Endothelial cell of umbilical vein (primary cell): ENCODE measurements at regions not wholly inside any gene's neighbourhood (a gene's known extent, or its start where the extent isn't known, plus 50 kb on each side); places are given as distances from the start of the nearest gene placed in this dataset.

Experiments
- BruUV-seq: library from RNA; stranded (reverse); fragments of 400-500 nt; replicated peaks from 2 replicates; lab custom pipeline; 2021; lab: Mats Ljungman, UMichigan
- CTCF ChIA-PET: fragments of 300-600, 350-600 bp; sonication (Branson Sonifier 250); formaldehyde crosslinking; loops from one replicate; lab custom pipeline; 2021; ENCODE audit warnings: antibody characterized with exemption, inconsistent platforms; lab: Charles Lee
- POLR2A ChIA-PET: fragments of 300-600, 350-600 bp; sonication (Branson Sonifier 250); formaldehyde crosslinking; loops from one replicate; lab custom pipeline; 2021; ENCODE audit warnings: antibody characterized with exemption, inconsistent platforms; lab: Charles Lee
- DNase-seq: peaks from one replicate; pipeline ENCODE4 v3.0.0-alpha.2; 2011; ENCODE audit warnings: low read depth, low spot score
- FAIRE-seq: peaks from 2 replicates; lab custom pipeline; 2011; peaks lifted over from hg19 to GRCh38; lab: Jason Lieb, UNC
- H2AFZ ChIP-seq: 2 replicates; pipeline ENCODE4 v1.6.0; 2012; ENCODE audit warnings: low read depth, low read length, control low read depth, inconsistent platforms
- H3K27ac ChIP-seq: 2 replicates; pipeline ENCODE4 v1.5.1; 2011; ENCODE audit warnings: low read depth, mild to moderate bottlenecking, control low read depth, low read length, moderate library complexity; ENCODE audit not compliant: insufficient read depth
- H3K27me3 ChIP-seq, 2 experiments: 2 replicates each; pipeline versions ENCODE4 v1.6.0 to v1.6.1; 2011; ENCODE audit warnings: low read length in 2 of 2, mixed read lengths in 1 of 2; ENCODE audit not compliant: control insufficient read depth in 2 of 2, insufficient read depth in 2 of 2
- H3K36me3 ChIP-seq, 2 experiments: 2 replicates in 1 of 2; 3 replicates in 1 of 2; pipeline ENCODE4 v1.5.1; 2011; ENCODE audit warnings: low read length in 2 of 2, mild to moderate bottlenecking in 1 of 2, moderate library complexity in 1 of 2; ENCODE audit not compliant: control insufficient read depth in 2 of 2, insufficient read depth in 2 of 2; ENCODE audit errors: extremely low read depth in 1 of 2
- H3K4me1 ChIP-seq: 3 replicates; pipeline ENCODE4 v1.5.1; 2011; ENCODE audit warnings: mild to moderate bottlenecking, low read length; ENCODE audit not compliant: control insufficient read depth, insufficient read depth; ENCODE audit errors: extremely low read depth
- H3K4me2 ChIP-seq: 2 replicates; pipeline ENCODE4 v1.6.1; 2011; ENCODE audit warnings: low read length, control low read depth, mixed read lengths; ENCODE audit not compliant: insufficient read depth
- H3K4me3 ChIP-seq, 3 experiments: fragments of 200-600 bp in 1 of 3; sonication (generic), shearing (Covaris generic) in 1 of 3; replicated peaks in 1 of 3; 2 replicates each; pipeline ENCODE4 v1.5.1; 2011 to 2016; ENCODE audit warnings: control low read depth in 3 of 3, low read length in 3 of 3, mild to moderate bottlenecking in 2 of 3, inconsistent platforms in 1 of 3, low read depth in 1 of 3, moderate library complexity in 1 of 3; ENCODE audit not compliant: insufficient read depth in 1 of 3
- H3K79me2 ChIP-seq: 2 replicates; pipeline ENCODE4 v1.6.0; 2012; ENCODE audit warnings: low read length, inconsistent platforms; ENCODE audit not compliant: control insufficient read depth, insufficient read depth
- H3K9ac ChIP-seq: replicated peaks from 2 replicates; pipeline ENCODE3; 2011; ENCODE audit warnings: low read length, control low read depth; ENCODE audit not compliant: insufficient read depth; ENCODE audit errors: extremely low read depth
- H3K9me1 ChIP-seq: replicated peaks from 3 replicates; pipeline ENCODE4 v1.6.0; 2011; ENCODE audit warnings: mild to moderate bottlenecking, low read length; ENCODE audit not compliant: control insufficient read depth, insufficient read depth; ENCODE audit errors: extremely low read depth
- H3K9me3 ChIP-seq: replicated peaks from 2 replicates; pipeline ENCODE4 v1.5.1; 2012; ENCODE audit warnings: low read length, inconsistent platforms; ENCODE audit not compliant: control insufficient read depth, insufficient read depth
- H4K20me1 ChIP-seq: replicated peaks from 2 replicates; pipeline ENCODE3; 2011; ENCODE audit warnings: mild to moderate bottlenecking, low read length; ENCODE audit not compliant: control insufficient read depth, insufficient read depth; ENCODE audit errors: extremely low read depth
- EZH2 ChIP-seq: IDR thresholded peaks from 2 replicates; pipeline ENCODE4 v1.6.1; 2012; ENCODE audit warnings: borderline replicate concordance, low read depth, mild to moderate bottlenecking, moderate library complexity, low read length, inconsistent platforms; ENCODE audit not compliant: severe bottlenecking
- FOS ChIP-seq: IDR thresholded peaks from 2 replicates; pipeline ENCODE4 v1.6.1; 2011; ENCODE audit warnings: mild to moderate bottlenecking, low read length, moderate library complexity, borderline replicate concordance; ENCODE audit not compliant: insufficient read depth
- GATA2 ChIP-seq: IDR thresholded peaks from 2 replicates; pipeline ENCODE4 v1.7.0; 2011; ENCODE audit warnings: low read depth, mild to moderate bottlenecking, moderate library complexity, mixed read lengths, low read length; ENCODE audit not compliant: insufficient read length, insufficient read depth
- JUN ChIP-seq: IDR thresholded peaks from 2 replicates; pipeline ENCODE4 v1.6.1; 2011; ENCODE audit warnings: borderline replicate concordance, low read depth; ENCODE audit not compliant: insufficient read length, insufficient read depth
- MYC ChIP-seq: IDR thresholded peaks from one replicate; pipeline ENCODE4 v1.6.1; 2011; ENCODE audit warnings: mild to moderate bottlenecking, low read depth, low read length
- POLR2A ChIP-seq: IDR thresholded peaks from 2 replicates; pipeline ENCODE4 v1.6.1; 2012; ENCODE audit warnings: low read depth, mild to moderate bottlenecking, control low read depth, low read length
- POLR2AphosphoS5 ChIP-seq: IDR thresholded peaks from 2 replicates; pipeline ENCODE4 v1.6.1; 2012; ENCODE audit warnings: low read depth, mild to moderate bottlenecking, control low read depth, low read length, moderate library complexity; ENCODE audit not compliant: insufficient read depth
- dilution Hi-C: fragments of 300-500 bp; cut with MboI; formaldehyde crosslinking; loops from one replicate; pipeline ENCODE4 v1.15.0; 2019; ENCODE audit warnings: low sequenced_read_pairs; ENCODE audit not compliant: extremely low pct_ligation_motif_present
- intact Hi-C: fragments of 100-400 bp; cut with micrococcal nuclease; formaldehyde crosslinking; loops from one replicate; pipeline ENCODE4 v1.10.0; 2022
- TF ChIP-seq, protein P1 (sequence below), 2 donors: IDR thresholded peaks; 1 replicate in 1 of 2; 2 replicates in 1 of 2; pipeline ENCODE4 v1.5.1; 2011; ENCODE audit warnings: low read length in 2 of 2, mild to moderate bottlenecking in 2 of 2, moderate library complexity in 2 of 2, control low read depth in 1 of 2, inconsistent platforms in 1 of 2, low read depth in 1 of 2; ENCODE audit not compliant: insufficient read depth in 1 of 2; ENCODE audit errors: extremely low read depth in 1 of 2
- TF ChIP-seq, protein P2 (sequence below): IDR thresholded peaks from 2 replicates; pipeline ENCODE4 v1.6.1; 2011; ENCODE audit not compliant: insufficient read depth, insufficient read length

DNA sequence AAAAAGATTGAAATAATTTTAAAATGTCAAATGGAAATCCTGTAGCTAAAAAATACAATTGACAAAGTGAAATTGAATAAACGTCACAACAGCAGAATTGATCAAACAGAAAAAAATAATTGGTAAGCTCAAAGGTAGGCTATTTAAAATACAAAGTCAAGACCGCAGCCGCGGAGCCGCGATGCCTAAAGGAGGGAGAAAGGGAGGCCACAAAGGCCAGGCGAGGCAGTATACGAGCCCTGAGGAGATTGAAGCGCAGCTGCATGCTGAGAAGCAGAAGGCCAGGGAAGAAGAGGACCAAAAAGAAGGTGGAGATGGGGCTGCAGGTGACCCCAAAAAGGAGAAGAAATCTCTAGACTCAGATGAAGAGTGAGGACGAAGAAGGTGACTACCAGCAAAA, 1068.5 kb upstream of the COX7C start:
- Histone ChIP-seq H3K4me1 (no peaks in the 10 kb centered on the region), H3K9ac (no peak overlapping the region), H3K4me2 (no peak overlapping the region), H4K20me1 (no peaks in the 10 kb centered on the region), H3K27ac (no peak overlapping the region), H3K27me3 (no peaks in the 10 kb centered on the region), H2AFZ (no peak overlapping the region), H3K79me2 (no peaks in the 10 kb centered on the region), H3K36me3 (no peaks in the 10 kb centered on the region), H3K9me1 (no peaks in the 10 kb centered on the region), H3K9me3 (peaks cover 11% of the 10 kb centered on the region), H3K4me3 (no peak overlapping the region)
- dilution Hi-C loops (no loop called here), intact Hi-C loops (no loop called here)
- no peak for FAIRE-seq
- DNase-seq: no peak
- ChIA-PET CTCF (no interaction called here), POLR2A (no interaction called here)
- TF ChIP-seq GATA2 (no peak), EZH2 (no peak), MYC (no peak)
- BruUV-seq: no TSS peak

DNA sequence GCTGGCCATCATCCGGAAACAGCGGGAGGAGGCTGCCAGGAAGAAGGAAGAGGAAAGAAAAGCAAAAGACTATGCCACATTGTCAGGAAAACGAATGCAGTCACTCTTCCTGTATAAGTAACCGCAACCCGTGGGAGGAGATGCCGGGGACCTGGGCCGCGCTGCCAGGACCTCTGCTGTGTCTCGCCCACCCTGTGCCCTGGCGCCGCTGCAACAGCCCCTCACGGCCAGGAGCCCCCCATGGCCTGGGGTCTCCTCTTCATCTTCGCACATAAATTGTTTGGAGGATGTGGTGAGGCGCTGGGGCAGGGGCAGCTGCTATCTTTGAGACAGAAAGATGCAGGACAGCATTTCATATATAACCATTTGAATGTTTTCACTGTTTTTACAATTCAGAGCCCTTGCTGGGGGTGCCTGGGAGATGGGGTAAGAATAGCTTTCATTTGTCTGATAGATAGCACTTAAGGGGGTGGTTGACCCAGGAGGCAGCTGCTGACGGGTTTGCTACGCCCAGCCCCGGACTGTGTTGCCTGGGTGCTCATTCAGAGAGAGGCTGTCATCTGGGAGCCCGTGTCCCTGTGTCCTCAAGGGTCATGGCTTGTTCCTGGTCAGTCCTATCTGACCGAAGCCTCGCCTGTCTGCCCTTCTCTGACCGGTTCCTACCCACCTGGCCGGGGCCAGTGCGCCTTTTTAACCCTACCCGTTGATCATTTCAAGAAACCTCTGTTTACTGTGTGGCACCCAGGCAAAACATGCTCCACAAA, 1067.7 kb upstream of the COX7C start:
- FAIRE-seq: no peak
- dilution Hi-C loops (no loop called here), intact Hi-C loops (no loop called here)
- DNase-seq: no peak
- BruUV-seq: no TSS peak
- H2AFZ ChIP-seq: no peak overlapping the region
- H3K9ac ChIP-seq: no peak overlapping the region
- no peaks in the 10 kb centered on the region for H3K9me1 ChIP-seq
- no peaks in the 10 kb centered on the region for H3K79me2 ChIP-seq
- H3K27me3 ChIP-seq: no peaks in the 10 kb centered on the region
- no peaks in the 10 kb centered on the region for H3K4me1 ChIP-seq
- no peaks in the 10 kb centered on the region for H4K20me1 ChIP-seq
- H3K36me3 ChIP-seq: no peaks in the 10 kb centered on the region
- H3K9me3 ChIP-seq: peaks cover 11% of the 10 kb centered on the region
- CTCF ChIA-PET: no interaction called here
- no peak overlapping the region for H3K27ac ChIP-seq
- H3K4me3 ChIP-seq: no peak overlapping the region
- no peak overlapping the region for H3K4me2 ChIP-seq
- TF ChIP-seq FOS (no peak), EZH2 (no peak), MYC (no peak), POLR2A (no peak), JUN (no peak), GATA2 (no peak), POLR2AphosphoS5 (no peak)
- TF ChIP-seq, protein P1, sequence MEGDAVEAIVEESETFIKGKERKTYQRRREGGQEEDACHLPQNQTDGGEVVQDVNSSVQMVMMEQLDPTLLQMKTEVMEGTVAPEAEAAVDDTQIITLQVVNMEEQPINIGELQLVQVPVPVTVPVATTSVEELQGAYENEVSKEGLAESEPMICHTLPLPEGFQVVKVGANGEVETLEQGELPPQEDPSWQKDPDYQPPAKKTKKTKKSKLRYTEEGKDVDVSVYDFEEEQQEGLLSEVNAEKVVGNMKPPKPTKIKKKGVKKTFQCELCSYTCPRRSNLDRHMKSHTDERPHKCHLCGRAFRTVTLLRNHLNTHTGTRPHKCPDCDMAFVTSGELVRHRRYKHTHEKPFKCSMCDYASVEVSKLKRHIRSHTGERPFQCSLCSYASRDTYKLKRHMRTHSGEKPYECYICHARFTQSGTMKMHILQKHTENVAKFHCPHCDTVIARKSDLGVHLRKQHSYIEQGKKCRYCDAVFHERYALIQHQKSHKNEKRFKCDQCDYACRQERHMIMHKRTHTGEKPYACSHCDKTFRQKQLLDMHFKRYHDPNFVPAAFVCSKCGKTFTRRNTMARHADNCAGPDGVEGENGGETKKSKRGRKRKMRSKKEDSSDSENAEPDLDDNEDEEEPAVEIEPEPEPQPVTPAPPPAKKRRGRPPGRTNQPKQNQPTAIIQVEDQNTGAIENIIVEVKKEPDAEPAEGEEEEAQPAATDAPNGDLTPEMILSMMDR (IDR thresholded peaks at IDR 0.05; ENCODE audit: extremely low read depth in 1 of 2, insufficient read depth in 1 of 2, low read depth in 1 of 2, low read length in 2 of 2): no peak
- TF ChIP-seq, protein P2, sequence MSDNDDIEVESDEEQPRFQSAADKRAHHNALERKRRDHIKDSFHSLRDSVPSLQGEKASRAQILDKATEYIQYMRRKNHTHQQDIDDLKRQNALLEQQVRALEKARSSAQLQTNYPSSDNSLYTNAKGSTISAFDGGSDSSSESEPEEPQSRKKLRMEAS: no peak
- POLR2A ChIA-PET: no interaction called here
